Ectodermal cell (in vitro differentiated cells): ENCODE measurements at regions not wholly inside any gene's neighbourhood (a gene's known extent, or its start where the extent isn't known, plus 50 kb on each side); places are given as distances from the start of the nearest gene placed in this dataset.
"Not testable (repeated sequence)": the region's sequence is repeated elsewhere in the genome, so short reads cannot be mapped to it uniquely, and the experiment has no call there.

Experiments used
- H3K27ac ChIP-seq: 2 replicates; pipeline ENCODE4 v1.7.0; 2013; ENCODE audit warnings: mild to moderate bottlenecking, low read depth, low read length; ENCODE audit not compliant: insufficient read depth, poor library complexity, severe bottlenecking
- H3K27me3 ChIP-seq: 2 replicates; pipeline ENCODE4 v1.7.0; 2013; ENCODE audit warnings: mild to moderate bottlenecking, low read length; ENCODE audit not compliant: insufficient read depth, control insufficient read depth, poor library complexity, severe bottlenecking
- H3K36me3 ChIP-seq: one replicate; pipeline ENCODE4 v1.7.0; 2013; ENCODE audit warnings: low read length; ENCODE audit not compliant: control insufficient read depth, insufficient read depth
- H3K4me1 ChIP-seq: one replicate; pipeline ENCODE4 v1.7.0; 2013; ENCODE audit warnings: low read length; ENCODE audit not compliant: control insufficient read depth, insufficient read depth
- H3K4me3 ChIP-seq: 2 replicates; pipeline ENCODE4 v1.7.0; 2013; ENCODE audit warnings: low read depth, low read length, control low read depth; ENCODE audit not compliant: insufficient read depth
- H3K9me3 ChIP-seq: 2 replicates; pipeline ENCODE4 v1.7.0; 2013; ENCODE audit warnings: mild to moderate bottlenecking, low read length, moderate library complexity; ENCODE audit not compliant: control insufficient read depth
- WGBS, 2 experiments: methylation state at CpG; one replicate each; pipeline ENCODE4 v1.1.7; 2013; ENCODE audit warnings: missing lambda C conversion rate in 2 of 2; 5-methylcytosine and 5-hydroxymethylcytosine counted together

DNA sequence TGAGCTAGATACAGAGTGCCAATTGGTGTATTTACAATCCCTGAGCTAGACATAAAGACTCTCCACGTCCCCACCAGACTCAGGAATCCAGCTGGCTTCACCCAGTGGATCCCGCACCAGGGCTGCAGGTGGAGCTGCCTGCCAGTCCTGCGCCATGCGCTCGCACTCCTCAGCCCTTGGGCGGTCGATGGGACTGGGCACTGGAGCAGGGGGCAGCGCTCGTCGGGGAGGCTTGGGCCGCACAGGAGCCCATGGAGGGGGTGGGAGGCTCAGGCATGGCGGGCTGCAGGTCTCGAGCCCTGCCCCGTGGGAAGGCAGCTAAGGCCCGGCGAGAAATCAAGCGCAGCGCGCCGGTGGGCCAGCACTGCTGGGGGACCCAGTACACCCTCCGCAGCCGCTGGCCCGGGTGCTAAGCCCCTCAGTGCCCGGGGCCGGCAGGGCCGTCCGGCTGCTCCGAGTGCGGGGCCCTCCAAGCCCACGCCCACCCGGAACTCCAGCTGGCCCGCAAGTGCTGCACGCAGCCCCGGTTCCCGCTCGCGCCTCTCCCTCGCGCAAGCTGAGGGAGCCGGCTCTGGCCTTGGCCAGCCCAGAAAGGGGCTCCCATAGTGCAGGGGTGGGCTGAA lies 176.2 kb downstream of the UACA start:
- H3K27me3 ChIP-seq, H3K27ac ChIP-seq, H3K4me3 ChIP-seq, H3K9me3 ChIP-seq, H3K36me3 ChIP-seq: not testable (repeated sequence)
- WGBS, 2 experiments = 95 to 97% methylated on average over 40 of the region's 40 CpGs
- H3K4me1 ChIP-seq = peaks cover 13% of the 10 kb centered on the region

DNA sequence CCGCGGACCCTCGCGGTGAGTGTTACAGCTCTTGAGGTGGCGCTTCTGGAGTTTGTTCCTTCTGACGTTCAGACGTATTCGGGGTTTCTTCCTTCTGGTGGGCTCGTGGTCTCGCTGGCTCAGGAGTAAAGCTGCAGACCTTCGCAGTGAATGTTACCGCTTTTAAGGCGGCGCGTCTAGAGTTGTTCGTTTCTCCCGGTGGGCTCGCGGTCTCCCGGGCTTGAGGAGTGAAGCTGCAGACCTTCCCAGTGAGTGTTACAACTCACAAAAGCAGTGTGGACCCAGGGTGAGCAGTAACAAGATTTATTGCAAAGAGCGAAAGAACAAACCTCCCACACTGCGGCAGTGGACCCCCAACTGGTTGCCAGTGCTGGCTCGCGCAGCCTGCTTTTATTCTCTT lies 177.1 kb downstream of the UACA start:
- Histone ChIP-seq H3K27me3 (peaks cover 4% of the 10 kb centered on the region), H3K4me3 (no peak overlapping the region), H3K36me3 (no peaks in the 10 kb centered on the region), H3K9me3 (no peaks in the 10 kb centered on the region), H3K27ac (no peak overlapping the region), H3K4me1 (peaks cover 13% of the 10 kb centered on the region)
- WGBS, 2 experiments = 95 to 97% methylated on average over 24 of the region's 24 CpGs

DNA sequence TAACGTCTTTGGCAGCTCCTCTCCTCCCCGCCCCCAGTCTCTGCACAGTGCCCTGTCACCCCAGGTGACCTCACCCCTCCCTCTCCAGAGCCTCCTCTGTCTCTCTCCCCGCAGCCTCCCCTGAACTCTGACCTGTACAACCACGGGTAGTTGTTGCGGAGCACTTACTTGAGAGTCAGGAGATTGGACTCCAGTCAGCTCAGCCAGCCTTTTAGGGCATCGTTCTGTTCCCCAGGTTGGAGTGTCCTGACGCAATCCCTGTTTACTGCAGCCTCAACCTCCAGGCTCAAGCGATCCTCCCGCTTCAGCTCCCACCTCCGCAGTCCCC lies 177.7 kb downstream of the UACA start:
- peaks cover 4% of the 10 kb centered on the region for H3K27me3 ChIP-seq
- no peak overlapping the region for H3K27ac ChIP-seq
- WGBS, 2 experiments = 62 to 63% methylated on average over 10 of the region's 10 CpGs
- no peak overlapping the region for H3K4me3 ChIP-seq
- H3K9me3 ChIP-seq = no peaks in the 10 kb centered on the region
- no peaks in the 10 kb centered on the region for H3K36me3 ChIP-seq
- H3K4me1 ChIP-seq = peaks cover 13% of the 10 kb centered on the region

DNA sequence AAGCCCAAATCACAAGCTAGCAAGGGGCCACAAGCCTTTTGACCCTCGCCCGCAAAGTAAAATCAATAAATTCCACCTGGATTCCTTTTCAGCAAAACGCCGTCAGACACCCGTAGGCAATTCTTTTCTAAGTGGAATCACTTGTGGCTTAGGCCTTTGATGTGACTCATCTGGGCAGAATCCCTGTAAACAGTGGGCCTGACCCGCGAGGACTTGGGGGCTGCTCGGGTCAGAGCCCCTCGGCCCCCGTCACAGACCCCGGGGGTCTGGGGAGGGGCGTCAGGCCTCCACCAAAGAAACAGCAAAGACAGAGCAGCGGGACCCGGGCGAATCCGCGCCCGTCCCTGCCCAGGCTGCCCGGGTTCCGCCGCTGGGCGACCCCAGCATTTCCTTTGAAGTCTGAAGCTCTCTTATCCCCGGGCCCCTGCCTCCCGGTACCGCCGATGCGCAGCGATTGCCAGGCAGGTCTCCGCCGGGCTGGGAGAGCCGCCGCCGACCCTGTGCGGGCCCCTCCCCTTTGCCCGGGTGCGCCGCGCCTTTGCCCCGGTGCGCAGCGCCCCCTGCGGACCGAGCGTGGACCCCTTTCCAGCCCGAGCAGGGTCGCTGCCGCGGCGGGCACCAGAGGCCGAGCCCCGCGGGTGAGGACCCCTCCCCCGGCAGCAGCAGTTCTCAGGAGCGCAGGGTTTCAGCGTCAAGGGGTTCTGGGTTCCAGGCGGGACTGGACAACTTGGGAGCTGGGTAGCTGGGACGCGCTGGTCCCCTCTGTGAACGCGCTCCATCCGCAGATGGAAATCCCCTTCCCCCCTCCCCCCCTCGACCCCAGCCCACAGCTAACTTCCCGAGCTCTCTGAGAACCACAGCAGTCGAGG lies 178.3 kb downstream of the UACA start:
- H3K27me3 ChIP-seq = peaks cover 4% of the 10 kb centered on the region
- H3K4me3 ChIP-seq = peak overlapping the region; percentile 34
- no peak overlapping the region for H3K27ac ChIP-seq

DNA sequence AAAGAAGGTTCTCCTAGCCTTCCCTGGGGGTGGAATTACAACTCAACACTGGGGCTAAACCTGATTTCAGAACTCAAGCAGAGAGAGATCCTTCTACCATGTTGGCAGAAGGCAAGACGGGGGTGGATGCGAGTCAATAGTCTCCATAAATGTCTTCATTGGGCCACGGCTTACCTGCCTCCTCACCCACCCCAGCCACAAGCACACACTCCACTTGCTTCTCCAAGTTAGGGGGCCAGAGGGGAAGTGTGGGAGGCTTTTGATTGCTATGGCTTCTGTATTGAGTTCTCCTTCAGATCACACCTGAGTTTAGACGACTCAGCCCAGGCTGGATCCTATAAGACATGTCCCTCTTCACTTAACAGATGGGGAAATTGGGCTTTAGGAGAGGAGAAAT lies 178.9 kb downstream of the UACA start:
- H3K36me3 ChIP-seq = no peaks in the 10 kb centered on the region
- no peak overlapping the region for H3K4me3 ChIP-seq
- H3K27ac ChIP-seq = no peak overlapping the region
- WGBS, 2 experiments = 81 to 93% methylated on average over 4 of the region's 4 CpGs
- no peaks in the 10 kb centered on the region for H3K9me3 ChIP-seq
- peaks cover 4% of the 10 kb centered on the region for H3K27me3 ChIP-seq
- peaks cover 23% of the 10 kb centered on the region for H3K4me1 ChIP-seq

More for the DNA sequence above, 178.3 kb downstream of the UACA start:
- Histone ChIP-seq H3K36me3 (no peaks in the 10 kb centered on the region), H3K9me3 (no peaks in the 10 kb centered on the region), H3K4me1 (peaks cover 17% of the 10 kb centered on the region)
- 7 to 8% methylated on average over 58 to 63 of the region's 64 CpGs for WGBS, 2 experiments

DNA sequence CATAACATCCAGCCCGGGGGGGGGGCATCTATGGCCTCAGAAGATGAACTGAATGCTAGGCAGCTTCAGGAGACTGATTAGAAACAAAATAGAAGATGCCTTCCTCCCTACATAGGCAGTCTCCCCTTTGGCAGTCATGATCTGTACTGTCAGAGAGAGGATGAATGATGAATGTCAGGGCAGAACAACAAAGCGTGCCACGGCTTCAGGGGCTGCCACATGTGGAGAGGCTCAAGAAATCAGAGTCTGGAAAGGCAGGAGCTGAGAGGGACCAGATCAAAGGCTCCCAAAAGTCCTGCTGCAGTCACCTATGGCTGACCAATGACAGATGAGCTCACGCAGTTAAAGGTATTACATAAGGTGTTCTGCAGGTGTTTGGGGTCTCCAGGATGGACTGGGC lies 180.4 kb downstream of the UACA start:
- WGBS, 2 experiments = 63 to 73% methylated on average over 3 to 4 of the region's 4 CpGs

DNA sequence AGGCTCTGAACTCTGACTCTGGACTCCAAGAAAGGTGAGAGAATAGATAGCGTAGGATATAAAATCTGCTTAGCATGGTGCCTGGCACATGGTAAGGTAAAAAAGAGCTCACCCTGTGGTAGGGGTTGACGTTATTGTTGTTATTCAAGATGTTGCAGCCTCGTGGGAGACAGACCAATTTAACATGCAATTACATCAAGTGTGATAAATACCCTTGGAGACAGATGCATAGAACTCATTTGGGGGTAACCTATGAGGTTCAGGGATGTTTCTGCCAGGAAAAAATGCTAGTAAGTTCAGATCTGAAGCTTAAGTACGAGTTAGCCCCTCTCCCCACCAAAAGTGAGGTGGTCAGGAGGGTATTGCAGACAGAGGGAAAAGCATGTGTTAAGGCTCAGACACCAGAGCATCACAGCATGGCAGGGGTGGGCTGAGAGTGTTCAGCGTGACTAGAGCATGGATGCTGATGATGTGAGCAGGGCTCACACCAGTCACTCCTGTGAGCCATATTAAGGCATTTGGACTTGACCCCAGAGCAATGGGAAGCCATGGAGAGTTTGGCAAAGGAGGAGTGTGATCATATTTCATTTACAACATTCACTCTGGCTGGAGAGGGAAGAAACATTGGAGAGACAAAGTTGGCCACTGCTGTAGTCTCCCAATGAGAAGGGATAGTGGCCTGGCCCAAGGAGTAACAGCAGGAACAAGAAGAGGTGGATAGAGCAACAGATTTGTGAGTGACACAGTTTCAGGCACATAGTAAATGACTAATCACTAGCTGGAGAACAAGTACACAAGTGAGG lies 181.0 kb downstream of the UACA start:
- H3K27ac ChIP-seq = no peak overlapping the region
- H3K4me1 ChIP-seq = peaks cover 24% of the 10 kb centered on the region
- peaks cover 4% of the 10 kb centered on the region for H3K27me3 ChIP-seq
- no peaks in the 10 kb centered on the region for H3K9me3 ChIP-seq
- no peaks in the 10 kb centered on the region for H3K36me3 ChIP-seq
- no peak overlapping the region for H3K4me3 ChIP-seq
- 86 to 89% methylated on average over 5 of the region's 5 CpGs for WGBS, 2 experiments

More for the DNA sequence above, 180.4 kb downstream of the UACA start:
- Histone ChIP-seq H3K4me3 (no peak overlapping the region), H3K27ac (no peak overlapping the region), H3K36me3 (no peaks in the 10 kb centered on the region), H3K27me3 (peaks cover 4% of the 10 kb centered on the region), H3K9me3 (no peaks in the 10 kb centered on the region), H3K4me1 (peaks cover 24% of the 10 kb centered on the region)

DNA sequence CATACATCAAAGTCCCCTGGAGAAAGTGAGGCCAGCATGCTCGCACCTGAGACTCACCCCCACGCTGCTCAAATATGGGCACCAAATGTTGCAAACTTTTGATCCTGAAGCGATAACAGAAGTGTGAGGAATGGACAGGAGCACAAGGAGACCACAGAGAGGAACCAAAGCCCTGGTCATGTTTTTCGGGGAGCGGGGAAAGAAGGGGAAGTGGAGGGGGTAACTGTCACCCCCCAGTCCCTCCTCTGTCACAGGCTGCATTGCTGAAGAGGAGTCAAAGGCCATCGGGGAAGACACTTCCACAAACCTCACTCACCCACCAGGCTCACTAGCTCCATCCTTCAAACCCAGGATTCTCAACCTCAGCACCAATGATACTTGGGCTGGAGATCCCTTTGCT lies 182.4 kb downstream of the UACA start:
- Histone ChIP-seq H3K27me3 (peaks cover 4% of the 10 kb centered on the region), H3K4me1 (peaks cover 24% of the 10 kb centered on the region)
- 93 to 94% methylated on average over 6 of the region's 6 CpGs for WGBS, 2 experiments

DNA sequence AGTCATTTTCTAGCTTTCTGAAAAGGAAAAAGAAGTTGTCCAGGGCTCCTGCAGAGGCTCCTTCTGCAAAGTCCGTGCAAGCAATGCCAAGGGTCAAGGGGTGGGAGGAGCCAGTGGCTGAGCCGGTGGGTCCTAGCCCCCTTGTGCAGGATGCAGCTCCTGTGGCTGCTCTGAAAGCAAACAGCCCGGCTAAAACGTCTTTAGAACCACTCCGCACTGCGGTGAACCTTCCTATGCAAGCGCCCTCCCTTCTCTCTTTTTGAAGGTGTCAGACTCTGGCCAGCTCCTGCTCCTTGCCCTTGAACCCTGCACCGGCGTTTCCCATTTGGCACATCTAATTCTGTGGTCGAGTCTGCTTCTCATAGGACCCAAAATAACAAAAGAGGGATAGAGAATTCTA lies 183.1 kb downstream of the UACA start:
- 78 to 87% methylated on average over 10 of the region's 10 CpGs for WGBS, 2 experiments
- Histone ChIP-seq H3K4me1 (peaks cover 20% of the 10 kb centered on the region), H3K27ac (no peak overlapping the region), H3K36me3 (no peaks in the 10 kb centered on the region), H3K9me3 (no peaks in the 10 kb centered on the region), H3K27me3 (peaks cover 4% of the 10 kb centered on the region), H3K4me3 (no peak overlapping the region)

More for the DNA sequence above, 182.4 kb downstream of the UACA start:
- Histone ChIP-seq H3K4me3 (no peak overlapping the region), H3K27ac (no peak overlapping the region), H3K36me3 (no peaks in the 10 kb centered on the region), H3K9me3 (no peaks in the 10 kb centered on the region)

DNA sequence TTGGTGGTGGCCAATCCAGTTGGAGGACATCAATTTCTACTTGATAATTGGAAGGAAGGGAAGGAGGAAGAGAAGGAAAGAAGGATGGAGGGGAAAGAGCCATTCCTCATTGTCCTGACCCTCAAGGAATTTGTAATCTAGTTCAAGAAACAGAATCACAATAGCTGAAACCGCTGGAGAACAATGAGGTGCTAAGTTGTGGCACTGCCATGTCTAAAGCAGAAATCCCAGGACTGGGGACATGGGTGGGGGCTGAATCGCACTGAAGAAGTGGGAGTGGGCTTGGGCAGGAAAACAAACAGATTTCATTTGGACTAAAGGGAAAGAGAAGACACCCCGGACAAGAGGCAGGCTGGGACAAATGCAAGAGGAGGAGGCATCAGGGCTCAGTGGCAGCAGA lies 183.6 kb downstream of the UACA start:
- Histone ChIP-seq H3K4me1 (peaks cover 18% of the 10 kb centered on the region), H3K9me3 (no peaks in the 10 kb centered on the region), H3K4me3 (no peak overlapping the region), H3K36me3 (no peaks in the 10 kb centered on the region), H3K27ac (no peak overlapping the region), H3K27me3 (peaks cover 4% of the 10 kb centered on the region)
- WGBS, 2 experiments = 44 to 50% methylated on average over 3 of the region's 3 CpGs
